Gastroesophageal sphincter (tissue), 4 donors: ENCODE measurements at regions not wholly inside any gene's neighbourhood (a gene's known extent, or its start where the extent isn't known, plus 50 kb on each side); places are given as distances from the start of the nearest gene placed in this dataset.
A peak's percentile ranks its signal among the peaks of the same experiment; 100 is the strongest.

Experiments used
- ATAC-seq: fragments of 150-250 bp; one replicate; pipeline ENCODE4 v1.9.1; 2016; ENCODE audit warnings: mild to moderate bottlenecking, moderate library complexity
- H3K27ac ChIP-seq, 4 donors: fragments of 200-600 bp; sonication (generic) in 3 of 4; 1 replicate in 3 of 4; 2 replicates in 1 of 4; pipeline ENCODE4 v1.5.1; 2016 to 2019
- H3K27me3 ChIP-seq: fragments of 200-600 bp; sonication (generic); one replicate; pipeline ENCODE4 v1.5.1; 2019
- H3K36me3 ChIP-seq, 2 donors: fragments of 200-600 bp; sonication (generic); one replicate each; pipeline ENCODE4 v1.5.1; 2019; ENCODE audit warnings: control low read depth in 1 of 2
- H3K4me1 ChIP-seq, 3 donors: fragments of 200-600 bp; sonication (generic); 1 replicate in 2 of 3; 2 replicates in 1 of 3; pipeline ENCODE4 v1.5.1; 2016 to 2019; ENCODE audit warnings: control low read depth in 2 of 3
- H3K4me3 ChIP-seq, 2 donors: fragments of 200-600 bp; sonication (generic); one replicate each; pipeline ENCODE4 v1.5.1; 2019; ENCODE audit warnings: mild to moderate bottlenecking in 1 of 2, moderate library complexity in 1 of 2
- H3K9me3 ChIP-seq, 3 donors: fragments of 200-600 bp; sonication (generic); one replicate each; pipeline ENCODE4 v1.5.1; 2017 to 2019; ENCODE audit warnings: control low read depth in 2 of 3
- CTCF ChIP-seq, 4 experiments: fragments of 200-600 bp in 2 of 4; fragments of 450-650 bp in 2 of 4; sonication (generic) in 1 of 4; IDR thresholded peaks; one replicate each; pipeline ENCODE4 v1.5.1; 2017 to 2019; ENCODE audit warnings: antibody characterized with exemption in 4 of 4, mild to moderate bottlenecking in 2 of 4, moderate library complexity in 2 of 4
- EP300 ChIP-seq: sonication (generic); formaldehyde crosslinking; IDR thresholded peaks from one replicate; pipeline ENCODE4 v1.6.1; 2017; ENCODE audit warnings: antibody characterized with exemption, mild to moderate bottlenecking
- POLR2A ChIP-seq, 2 donors: fragments of 450-650 bp; IDR thresholded peaks; one replicate each; pipeline ENCODE4 v1.6.1; 2017; ENCODE audit warnings: antibody characterized with exemption in 2 of 2, mild to moderate bottlenecking in 2 of 2, moderate library complexity in 1 of 2
- POLR2AphosphoS5 ChIP-seq: sonication (generic); formaldehyde crosslinking; IDR thresholded peaks from one replicate; pipeline ENCODE4 v1.6.1; 2017; ENCODE audit warnings: antibody characterized with exemption
- WGBS, 2 donors: methylation state at CpG; one replicate each; pipeline ENCODE4 v1.1.5; 2018; ENCODE audit warnings: low coverage in 1 of 2; 5-methylcytosine and 5-hydroxymethylcytosine counted together

DNA sequence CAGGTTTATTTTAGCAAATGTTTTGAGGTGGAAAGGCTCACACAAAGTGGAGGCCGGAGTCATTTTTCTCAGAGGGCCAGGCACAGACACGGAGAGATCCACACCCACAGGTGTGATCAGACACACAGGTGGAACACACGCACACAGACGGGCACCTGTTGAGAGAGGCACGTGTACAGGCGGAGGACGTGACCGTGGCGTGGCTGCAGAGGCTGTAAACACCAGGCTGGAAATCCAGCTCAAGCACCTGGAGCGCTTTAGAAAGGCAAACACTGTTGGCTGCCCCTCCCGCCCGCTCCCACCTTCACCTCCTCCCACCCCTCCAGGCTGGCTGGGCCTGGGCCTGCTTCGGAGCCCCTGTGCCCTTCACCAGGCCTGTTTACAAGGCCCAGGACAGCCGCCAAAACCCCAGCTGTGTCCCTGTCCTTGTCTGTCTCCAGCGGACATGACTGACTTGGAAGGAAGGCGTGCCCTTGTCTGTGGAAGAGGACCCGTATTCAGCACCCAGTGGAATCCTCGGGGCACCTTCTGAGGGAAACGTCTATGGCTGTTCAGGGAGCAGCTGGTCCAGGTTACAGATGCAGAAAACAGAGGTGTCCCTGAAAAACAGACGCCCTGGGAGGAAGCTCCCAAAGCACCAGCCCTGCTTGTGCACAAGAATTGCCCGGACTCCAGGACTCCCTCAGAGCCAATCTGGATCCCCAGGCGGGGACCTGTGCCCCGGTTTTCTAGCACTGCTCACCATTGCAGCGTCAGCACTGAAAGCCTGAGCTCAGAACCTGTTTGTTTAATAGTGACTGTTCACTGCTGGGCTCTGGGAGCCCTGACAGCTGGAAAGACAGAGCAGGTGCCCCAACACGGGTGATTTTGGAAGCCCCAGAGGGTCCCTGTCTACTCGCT, 134.3 kb upstream of the HAAO start:
- no peaks in the 10 kb centered on the region for H3K27me3 ChIP-seq
- ATAC-seq: no peak
- 49 to 61% methylated on average over 8 to 13 of the region's 26 CpGs for WGBS, 2 donors
- H3K9me3 ChIP-seq: no peaks in the 10 kb centered on the region
- no peak overlapping the region for H3K4me3 ChIP-seq
- peaks cover 38 to 100% (median 90%) of the 10 kb centered on the region in 3 donors for H3K4me1 ChIP-seq
- H3K27ac ChIP-seq: peak overlapping the region; percentile 77 to 93 (median 90)
- TF ChIP-seq CTCF (IDR thresholded peaks at IDR 0.05) (no peak), POLR2A (IDR thresholded peaks at IDR 0.05) (no peak), EP300 (no peak), POLR2AphosphoS5 (no peak)
- H3K36me3 ChIP-seq: no peaks in the 10 kb centered on the region

GRCh38 chr2:42925742-42926433, 133.5 kb upstream of the HAAO start:
- ATAC-seq: no peak
- H3K4me3 ChIP-seq: no peak overlapping the region
- 11 to 20% methylated on average over 2 to 4 of the region's 12 CpGs for WGBS, 2 donors
- H3K27me3 ChIP-seq: no peaks in the 10 kb centered on the region
- H3K36me3 ChIP-seq: no peaks in the 10 kb centered on the region
- peak overlapping the region; percentile 77 to 93 (median 90) for H3K27ac ChIP-seq
- no peaks in the 10 kb centered on the region for H3K9me3 ChIP-seq
- peaks cover 38 to 100% (median 94%) of the 10 kb centered on the region in 3 donors for H3K4me1 ChIP-seq
- TF ChIP-seq POLR2AphosphoS5 (peak; percentile 36), POLR2A (IDR thresholded peaks at IDR 0.05) (no peak), CTCF (IDR thresholded peaks at IDR 0.05) (no peak), EP300 (no peak)

GRCh38 chr2:42924418-42924886, 132.1 kb upstream of the HAAO start:
- H3K4me3 ChIP-seq: peak overlapping the region in 1 of 2 donors; percentile 12
- WGBS, 2 donors: 0 to 18% methylated on average over 3 to 4 of the region's 12 CpGs
- H3K4me1 ChIP-seq: peaks cover 33 to 89% (median 84%) of the 10 kb centered on the region in 3 donors

GRCh38 chr2:42923580-42924417, 131.4 kb upstream of the HAAO start:
- no peaks in the 10 kb centered on the region for H3K9me3 ChIP-seq
- peak overlapping the region; percentile 77 to 93 (median 90) for H3K27ac ChIP-seq
- H3K36me3 ChIP-seq: no peaks in the 10 kb centered on the region
- ATAC-seq: no peak
- H3K4me1 ChIP-seq: peaks cover 28 to 82% (median 78%) of the 10 kb centered on the region in 3 donors
- H3K27me3 ChIP-seq: no peaks in the 10 kb centered on the region
- H3K4me3 ChIP-seq: no peak overlapping the region
- TF ChIP-seq CTCF (IDR thresholded peaks at IDR 0.05) (no peak), EP300 (no peak), POLR2A (IDR thresholded peaks at IDR 0.05) (no peak), POLR2AphosphoS5 (no peak)
- WGBS, 2 donors: 73% methylated on average over 3 of the region's 5 CpGs; no CpG with 5 or more reads in 1 of the 2 donors

More at GRCh38 chr2:42924418-42924886, 132.1 kb upstream of the HAAO start:
- ATAC-seq: no peak
- H3K27me3 ChIP-seq: no peaks in the 10 kb centered on the region
- TF ChIP-seq EP300: no peak
- TF ChIP-seq POLR2AphosphoS5: peak; percentile 44
- no peaks in the 10 kb centered on the region for H3K36me3 ChIP-seq
- H3K27ac ChIP-seq: peak overlapping the region; percentile 77 to 93 (median 90)
- H3K9me3 ChIP-seq: no peaks in the 10 kb centered on the region
